DOHH2 (cell line): ENCODE measurements at regions not wholly inside any gene's neighbourhood (a gene's known extent, or its start where the extent isn't known, plus 50 kb on each side); places are given as distances from the start of the nearest gene placed in this dataset.

Experiments
- H3F3A ChIP-seq: fragments of 200-600 bp; sonication (generic), shearing (Covaris generic); 2 replicates; pipeline ENCODE4 v1.6.0; 2016; ENCODE audit warnings: antibody characterized with exemption, mild to moderate bottlenecking; ENCODE audit not compliant: control insufficient read depth, insufficient read depth
- H3K27ac ChIP-seq: fragments of 200-600 bp; sonication (generic); 2 replicates; pipeline ENCODE4 v1.5.1; 2014; ENCODE audit warnings: low read depth, mild to moderate bottlenecking, low read length, moderate library complexity
- H3K27me3 ChIP-seq: fragments of 200-600 bp; sonication (generic); 2 replicates; pipeline ENCODE4 v1.6.1; 2014; ENCODE audit warnings: mild to moderate bottlenecking, low read length, mixed read lengths; ENCODE audit not compliant: control insufficient read depth
- H3K36me3 ChIP-seq: fragments of 200-600 bp; sonication (generic); 2 replicates; pipeline ENCODE4 v1.6.1; 2014; ENCODE audit warnings: mild to moderate bottlenecking, low read length, moderate library complexity, mixed read lengths; ENCODE audit not compliant: control insufficient read depth
- H3K4me1 ChIP-seq: fragments of 200-600 bp; sonication (generic); 2 replicates; pipeline ENCODE4 v1.6.1; 2014; ENCODE audit warnings: mild to moderate bottlenecking, low read length, mixed read lengths; ENCODE audit not compliant: control insufficient read depth
- H3K4me2 ChIP-seq: fragments of 200-600 bp; sonication (generic); 2 replicates; pipeline ENCODE4 v1.6.0; 2014; ENCODE audit warnings: mild to moderate bottlenecking, low read length, moderate library complexity
- H3K4me3 ChIP-seq: fragments of 200-600 bp; sonication (generic); 2 replicates; pipeline ENCODE4 v1.5.1; 2014; ENCODE audit warnings: mild to moderate bottlenecking, low read length, mixed read lengths
- H3K79me2 ChIP-seq: fragments of 200-600 bp; sonication (generic); 2 replicates; pipeline ENCODE4 v1.6.1; 2014; ENCODE audit warnings: mild to moderate bottlenecking, low read length, mixed read lengths; ENCODE audit not compliant: control insufficient read depth
- H3K9me2 ChIP-seq: fragments of 200-600 bp; sonication (generic); replicated peaks from 2 replicates; pipeline ENCODE4 v1.6.1; 2014; ENCODE audit warnings: mild to moderate bottlenecking, low read length, mixed read lengths; ENCODE audit not compliant: control insufficient read depth
- H3K9me3 ChIP-seq: fragments of 200-600 bp; sonication (generic); 2 replicates; pipeline ENCODE4 v1.6.1; 2014; ENCODE audit warnings: antibody characterized with exemption, low read length, mixed read lengths; ENCODE audit not compliant: control insufficient read depth, insufficient read depth
- H4K20me1 ChIP-seq: fragments of 200-600 bp; sonication (generic); 2 replicates; pipeline ENCODE4 v1.6.0; 2014; ENCODE audit warnings: low read depth, mild to moderate bottlenecking, antibody characterized with exemption, low read length, moderate library complexity; ENCODE audit not compliant: control insufficient read depth, insufficient read depth
- EZH2phosphoT487 ChIP-seq: fragments of 200-600 bp; sonication (generic); IDR thresholded peaks from 2 replicates; pipeline ENCODE4 v1.6.1; 2017; ENCODE audit warnings: borderline replicate concordance, mild to moderate bottlenecking, antibody characterized with exemption, low read length, moderate library complexity, mixed read lengths
- TF ChIP-seq, protein P1 (sequence below): fragments of 200-600 bp; sonication (generic); IDR thresholded peaks from one replicate; pipeline ENCODE4 v1.5.1; 2014; ENCODE audit warnings: antibody characterized with exemption, mild to moderate bottlenecking, low read depth, low read length; ENCODE audit not compliant: poor library complexity, severe bottlenecking

DNA sequence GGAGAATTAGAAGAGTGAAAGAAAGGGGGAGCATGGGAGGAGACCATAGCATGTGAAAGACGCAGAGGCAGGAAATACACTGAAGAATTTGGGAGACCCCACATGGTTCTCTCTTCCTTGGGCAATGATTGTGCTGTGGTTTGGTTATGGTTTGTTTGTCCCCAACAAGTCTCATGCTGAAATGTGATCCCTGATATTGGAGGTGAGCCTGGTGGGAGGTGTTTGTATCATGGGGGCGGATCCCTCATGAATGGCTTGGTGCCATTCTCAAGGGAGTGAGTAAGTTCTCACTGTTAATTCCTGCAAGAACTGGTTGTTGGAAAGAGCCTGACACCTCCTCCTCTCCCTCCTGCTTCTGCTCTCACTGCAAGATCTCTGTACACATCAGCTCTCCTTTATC, 78.6 kb upstream of the RAI2 start:
- H3K27ac ChIP-seq, result no peak overlapping the region
- H3K9me2 ChIP-seq, result no peaks in the 10 kb centered on the region
- no peaks in the 10 kb centered on the region for H3K36me3 ChIP-seq
- no peaks in the 10 kb centered on the region for H3K79me2 ChIP-seq
- H3F3A ChIP-seq, result no peaks in the 10 kb centered on the region
- H3K4me1 ChIP-seq, result no peaks in the 10 kb centered on the region
- no peak overlapping the region for H3K4me3 ChIP-seq
- no peaks in the 10 kb centered on the region for H3K9me3 ChIP-seq
- no peak overlapping the region for H3K4me2 ChIP-seq
- TF ChIP-seq EZH2phosphoT487, result no peak
- H3K27me3 ChIP-seq, result no peaks in the 10 kb centered on the region
- no peaks in the 10 kb centered on the region for H4K20me1 ChIP-seq

DNA sequence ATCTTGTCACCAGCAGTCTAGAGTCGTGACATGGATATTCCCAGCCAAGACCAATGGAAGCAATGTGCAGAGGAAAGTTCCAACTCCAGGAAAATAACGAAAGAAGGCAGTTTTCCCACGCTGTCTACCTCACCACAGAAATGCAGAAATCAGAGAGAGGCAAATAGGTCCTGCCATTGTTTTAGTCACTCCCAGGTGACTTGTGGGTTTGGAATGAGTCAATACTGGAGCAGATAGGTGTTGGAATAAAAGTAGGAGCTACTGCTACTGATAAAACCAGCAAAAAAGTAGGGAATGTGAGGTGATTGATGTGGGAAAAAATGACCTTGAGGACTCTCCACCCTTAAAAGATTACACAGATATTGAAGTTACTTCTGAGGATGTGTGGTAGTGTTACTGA, 72.8 kb upstream of the RAI2 start:
- Histone ChIP-seq H3K4me3 (no peak overlapping the region), H3K9me2 (no peaks in the 10 kb centered on the region), H3K4me1 (no peaks in the 10 kb centered on the region), H3F3A (no peaks in the 10 kb centered on the region), H4K20me1 (no peaks in the 10 kb centered on the region), H3K79me2 (no peaks in the 10 kb centered on the region), H3K36me3 (no peaks in the 10 kb centered on the region), H3K9me3 (no peaks in the 10 kb centered on the region), H3K4me2 (no peak overlapping the region), H3K27ac (no peak overlapping the region), H3K27me3 (no peaks in the 10 kb centered on the region)
- TF ChIP-seq, protein P1, sequence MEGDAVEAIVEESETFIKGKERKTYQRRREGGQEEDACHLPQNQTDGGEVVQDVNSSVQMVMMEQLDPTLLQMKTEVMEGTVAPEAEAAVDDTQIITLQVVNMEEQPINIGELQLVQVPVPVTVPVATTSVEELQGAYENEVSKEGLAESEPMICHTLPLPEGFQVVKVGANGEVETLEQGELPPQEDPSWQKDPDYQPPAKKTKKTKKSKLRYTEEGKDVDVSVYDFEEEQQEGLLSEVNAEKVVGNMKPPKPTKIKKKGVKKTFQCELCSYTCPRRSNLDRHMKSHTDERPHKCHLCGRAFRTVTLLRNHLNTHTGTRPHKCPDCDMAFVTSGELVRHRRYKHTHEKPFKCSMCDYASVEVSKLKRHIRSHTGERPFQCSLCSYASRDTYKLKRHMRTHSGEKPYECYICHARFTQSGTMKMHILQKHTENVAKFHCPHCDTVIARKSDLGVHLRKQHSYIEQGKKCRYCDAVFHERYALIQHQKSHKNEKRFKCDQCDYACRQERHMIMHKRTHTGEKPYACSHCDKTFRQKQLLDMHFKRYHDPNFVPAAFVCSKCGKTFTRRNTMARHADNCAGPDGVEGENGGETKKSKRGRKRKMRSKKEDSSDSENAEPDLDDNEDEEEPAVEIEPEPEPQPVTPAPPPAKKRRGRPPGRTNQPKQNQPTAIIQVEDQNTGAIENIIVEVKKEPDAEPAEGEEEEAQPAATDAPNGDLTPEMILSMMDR, result no peak
- no peak for TF ChIP-seq EZH2phosphoT487

DNA sequence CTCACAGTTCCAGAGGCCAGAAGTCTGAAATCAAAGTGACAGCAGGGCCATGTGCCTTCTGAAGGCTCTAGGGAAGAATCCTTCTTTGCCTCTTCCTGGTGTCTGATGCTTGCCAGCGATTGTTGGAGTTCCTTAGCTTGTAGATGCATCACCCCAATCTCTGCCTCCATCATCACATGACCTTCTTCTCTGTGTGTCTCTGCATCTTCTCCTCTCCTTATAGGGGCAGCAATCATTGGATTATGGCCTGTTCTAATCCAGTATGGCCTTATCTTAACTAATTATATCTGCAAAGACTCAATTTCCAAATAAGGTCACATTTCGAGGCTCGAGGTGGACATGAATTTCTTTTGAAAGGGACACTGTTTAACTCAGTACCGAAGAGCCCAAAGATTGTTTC, 71.7 kb upstream of the RAI2 start:
- Histone ChIP-seq H3K4me1 (no peaks in the 10 kb centered on the region), H3F3A (no peaks in the 10 kb centered on the region), H3K4me2 (no peak overlapping the region), H3K4me3 (no peak overlapping the region), H3K36me3 (no peaks in the 10 kb centered on the region), H3K27ac (no peak overlapping the region), H3K27me3 (no peaks in the 10 kb centered on the region), H4K20me1 (no peaks in the 10 kb centered on the region), H3K9me3 (no peaks in the 10 kb centered on the region), H3K79me2 (no peaks in the 10 kb centered on the region), H3K9me2 (no peaks in the 10 kb centered on the region)
- no peak for TF ChIP-seq EZH2phosphoT487
- TF ChIP-seq, protein P1, result no peak

DNA sequence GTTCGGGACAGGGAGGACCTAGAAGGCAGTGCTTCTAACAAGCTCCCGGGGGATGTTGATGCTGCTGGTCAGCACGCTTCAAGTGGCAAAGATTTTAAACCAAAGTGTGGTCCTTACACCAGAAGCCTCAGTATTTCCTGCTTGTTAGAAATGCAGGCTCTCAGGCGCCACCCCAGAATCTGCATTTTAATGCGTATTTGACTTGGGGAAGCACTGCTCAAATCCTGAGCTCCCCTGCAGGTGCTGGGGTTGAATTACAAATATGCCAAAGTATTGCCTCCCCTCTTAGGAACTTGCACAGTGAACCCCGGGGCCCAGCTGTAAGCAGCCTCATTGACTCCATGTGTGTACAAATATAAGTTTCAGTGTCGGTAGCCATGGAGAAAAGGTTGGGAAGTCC, 70.8 kb upstream of the RAI2 start:
- no peaks in the 10 kb centered on the region for H3K4me1 ChIP-seq
- H3K36me3 ChIP-seq, result no peaks in the 10 kb centered on the region
- H3K9me3 ChIP-seq, result no peaks in the 10 kb centered on the region
- no peak overlapping the region for H3K27ac ChIP-seq
- no peak overlapping the region for H3K4me2 ChIP-seq
- no peaks in the 10 kb centered on the region for H3K27me3 ChIP-seq
- H4K20me1 ChIP-seq, result no peaks in the 10 kb centered on the region
- no peaks in the 10 kb centered on the region for H3K9me2 ChIP-seq
- no peak overlapping the region for H3K4me3 ChIP-seq
- H3K79me2 ChIP-seq, result no peaks in the 10 kb centered on the region
- no peak for TF ChIP-seq EZH2phosphoT487
- TF ChIP-seq, protein P1, result no peak
- H3F3A ChIP-seq, result no peaks in the 10 kb centered on the region
